Endothelial cell of umbilical vein (primary cell): ENCODE measurements at regions not wholly inside any gene's neighbourhood (a gene's known extent, or its start where the extent isn't known, plus 50 kb on each side); places are given as distances from the start of the nearest gene placed in this dataset.

ENCODE experiments used
- BruUV-seq: library from RNA; stranded (reverse); fragments of 400-500 nt; replicated peaks from 2 replicates; lab custom pipeline; 2021; lab: Mats Ljungman, UMichigan
- CTCF ChIA-PET: fragments of 300-600, 350-600 bp; sonication (Branson Sonifier 250); formaldehyde crosslinking; loops from one replicate; lab custom pipeline; 2021; ENCODE audit warnings: antibody characterized with exemption, inconsistent platforms; lab: Charles Lee
- POLR2A ChIA-PET: fragments of 300-600, 350-600 bp; sonication (Branson Sonifier 250); formaldehyde crosslinking; loops from one replicate; lab custom pipeline; 2021; ENCODE audit warnings: antibody characterized with exemption, inconsistent platforms; lab: Charles Lee
- DNase-seq: peaks from one replicate; pipeline ENCODE4 v3.0.0-alpha.2; 2011; ENCODE audit warnings: low read depth, low spot score
- FAIRE-seq: peaks from 2 replicates; lab custom pipeline; 2011; peaks lifted over from hg19 to GRCh38; lab: Jason Lieb, UNC
- H2AFZ ChIP-seq: 2 replicates; pipeline ENCODE4 v1.6.0; 2012; ENCODE audit warnings: low read depth, low read length, control low read depth, inconsistent platforms
- H3K27ac ChIP-seq: 2 replicates; pipeline ENCODE4 v1.5.1; 2011; ENCODE audit warnings: low read depth, mild to moderate bottlenecking, control low read depth, low read length, moderate library complexity; ENCODE audit not compliant: insufficient read depth
- H3K27me3 ChIP-seq, 2 experiments: 2 replicates each; pipeline versions ENCODE4 v1.6.0 to v1.6.1; 2011; ENCODE audit warnings: low read length in 2 of 2, mixed read lengths in 1 of 2; ENCODE audit not compliant: control insufficient read depth in 2 of 2, insufficient read depth in 2 of 2
- H3K36me3 ChIP-seq, 2 experiments: 2 replicates in 1 of 2; 3 replicates in 1 of 2; pipeline ENCODE4 v1.5.1; 2011; ENCODE audit warnings: low read length in 2 of 2, mild to moderate bottlenecking in 1 of 2, moderate library complexity in 1 of 2; ENCODE audit not compliant: control insufficient read depth in 2 of 2, insufficient read depth in 2 of 2; ENCODE audit errors: extremely low read depth in 1 of 2
- H3K4me1 ChIP-seq: 3 replicates; pipeline ENCODE4 v1.5.1; 2011; ENCODE audit warnings: mild to moderate bottlenecking, low read length; ENCODE audit not compliant: control insufficient read depth, insufficient read depth; ENCODE audit errors: extremely low read depth
- H3K4me2 ChIP-seq: 2 replicates; pipeline ENCODE4 v1.6.1; 2011; ENCODE audit warnings: low read length, control low read depth, mixed read lengths; ENCODE audit not compliant: insufficient read depth
- H3K4me3 ChIP-seq, 3 experiments: fragments of 200-600 bp in 1 of 3; sonication (generic), shearing (Covaris generic) in 1 of 3; replicated peaks in 1 of 3; 2 replicates each; pipeline ENCODE4 v1.5.1; 2011 to 2016; ENCODE audit warnings: control low read depth in 3 of 3, low read length in 3 of 3, mild to moderate bottlenecking in 2 of 3, inconsistent platforms in 1 of 3, low read depth in 1 of 3, moderate library complexity in 1 of 3; ENCODE audit not compliant: insufficient read depth in 1 of 3
- H3K79me2 ChIP-seq: 2 replicates; pipeline ENCODE4 v1.6.0; 2012; ENCODE audit warnings: low read length, inconsistent platforms; ENCODE audit not compliant: control insufficient read depth, insufficient read depth
- H3K9ac ChIP-seq: replicated peaks from 2 replicates; pipeline ENCODE3; 2011; ENCODE audit warnings: low read length, control low read depth; ENCODE audit not compliant: insufficient read depth; ENCODE audit errors: extremely low read depth
- H3K9me1 ChIP-seq: replicated peaks from 3 replicates; pipeline ENCODE4 v1.6.0; 2011; ENCODE audit warnings: mild to moderate bottlenecking, low read length; ENCODE audit not compliant: control insufficient read depth, insufficient read depth; ENCODE audit errors: extremely low read depth
- H3K9me3 ChIP-seq: replicated peaks from 2 replicates; pipeline ENCODE4 v1.5.1; 2012; ENCODE audit warnings: low read length, inconsistent platforms; ENCODE audit not compliant: control insufficient read depth, insufficient read depth
- H4K20me1 ChIP-seq: replicated peaks from 2 replicates; pipeline ENCODE3; 2011; ENCODE audit warnings: mild to moderate bottlenecking, low read length; ENCODE audit not compliant: control insufficient read depth, insufficient read depth; ENCODE audit errors: extremely low read depth
- EZH2 ChIP-seq: IDR thresholded peaks from 2 replicates; pipeline ENCODE4 v1.6.1; 2012; ENCODE audit warnings: borderline replicate concordance, low read depth, mild to moderate bottlenecking, moderate library complexity, low read length, inconsistent platforms; ENCODE audit not compliant: severe bottlenecking
- FOS ChIP-seq: IDR thresholded peaks from 2 replicates; pipeline ENCODE4 v1.6.1; 2011; ENCODE audit warnings: mild to moderate bottlenecking, low read length, moderate library complexity, borderline replicate concordance; ENCODE audit not compliant: insufficient read depth
- GATA2 ChIP-seq: IDR thresholded peaks from 2 replicates; pipeline ENCODE4 v1.7.0; 2011; ENCODE audit warnings: low read depth, mild to moderate bottlenecking, moderate library complexity, mixed read lengths, low read length; ENCODE audit not compliant: insufficient read length, insufficient read depth
- JUN ChIP-seq: IDR thresholded peaks from 2 replicates; pipeline ENCODE4 v1.6.1; 2011; ENCODE audit warnings: borderline replicate concordance, low read depth; ENCODE audit not compliant: insufficient read length, insufficient read depth
- MAX ChIP-seq: IDR thresholded peaks from 2 replicates; pipeline ENCODE4 v1.6.1; 2011; ENCODE audit not compliant: insufficient read depth, insufficient read length
- MYC ChIP-seq: IDR thresholded peaks from one replicate; pipeline ENCODE4 v1.6.1; 2011; ENCODE audit warnings: mild to moderate bottlenecking, low read depth, low read length
- POLR2A ChIP-seq: IDR thresholded peaks from 2 replicates; pipeline ENCODE4 v1.6.1; 2012; ENCODE audit warnings: low read depth, mild to moderate bottlenecking, control low read depth, low read length
- POLR2AphosphoS5 ChIP-seq: IDR thresholded peaks from 2 replicates; pipeline ENCODE4 v1.6.1; 2012; ENCODE audit warnings: low read depth, mild to moderate bottlenecking, control low read depth, low read length, moderate library complexity; ENCODE audit not compliant: insufficient read depth
- dilution Hi-C: fragments of 300-500 bp; cut with MboI; formaldehyde crosslinking; loops from one replicate; pipeline ENCODE4 v1.15.0; 2019; ENCODE audit warnings: low sequenced_read_pairs; ENCODE audit not compliant: extremely low pct_ligation_motif_present
- intact Hi-C: fragments of 100-400 bp; cut with micrococcal nuclease; formaldehyde crosslinking; loops from one replicate; pipeline ENCODE4 v1.10.0; 2022
- TF ChIP-seq, protein P1 (sequence below), 2 donors: IDR thresholded peaks; 1 replicate in 1 of 2; 2 replicates in 1 of 2; pipeline ENCODE4 v1.5.1; 2011; ENCODE audit warnings: low read length in 2 of 2, mild to moderate bottlenecking in 2 of 2, moderate library complexity in 2 of 2, control low read depth in 1 of 2, inconsistent platforms in 1 of 2, low read depth in 1 of 2; ENCODE audit not compliant: insufficient read depth in 1 of 2; ENCODE audit errors: extremely low read depth in 1 of 2

DNA sequence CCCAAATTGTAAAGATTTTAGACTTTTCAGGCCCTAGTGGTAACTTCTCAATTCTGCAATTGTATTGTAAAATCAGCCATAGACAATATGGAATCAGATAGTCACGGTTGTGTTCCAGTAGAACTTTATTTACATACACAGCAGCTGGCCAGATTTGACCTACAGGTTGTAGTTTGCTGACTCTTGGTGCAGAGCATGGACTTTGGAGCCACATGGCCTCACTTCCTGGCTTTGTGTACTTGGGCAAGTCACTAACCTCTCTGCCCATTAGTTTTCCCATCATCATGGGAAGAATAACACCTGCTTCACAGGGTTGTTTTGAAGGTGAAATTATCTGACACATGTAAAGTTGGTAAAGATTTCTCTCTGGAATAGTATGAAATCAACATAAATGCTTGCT, 147.6 kb downstream of the TMEM200C start:
- DNase-seq (no peak), FAIRE-seq (no peak)
- Histone ChIP-seq H3K79me2 (no peaks in the 10 kb centered on the region), H3K27ac (no peak overlapping the region), H3K4me3 (no peak overlapping the region), H3K36me3 (no peaks in the 10 kb centered on the region), H3K9ac (no peak overlapping the region), H3K27me3 (no peaks in the 10 kb centered on the region), H3K4me2 (no peak overlapping the region), H4K20me1 (no peaks in the 10 kb centered on the region), H3K9me1 (no peaks in the 10 kb centered on the region), H3K4me1 (no peaks in the 10 kb centered on the region), H2AFZ (no peak overlapping the region), H3K9me3 (no peaks in the 10 kb centered on the region)
- POLR2A ChIA-PET, result no interaction called here
- CTCF ChIA-PET, result no interaction called here
- no TSS peak for BruUV-seq
- intact Hi-C loops (no loop called here), dilution Hi-C loops (no loop called here)
- TF ChIP-seq POLR2AphosphoS5 (no peak), JUN (no peak), GATA2 (no peak), EZH2 (no peak), MAX (no peak), POLR2A (no peak), FOS (no peak), MYC (no peak)
- TF ChIP-seq, protein P1, sequence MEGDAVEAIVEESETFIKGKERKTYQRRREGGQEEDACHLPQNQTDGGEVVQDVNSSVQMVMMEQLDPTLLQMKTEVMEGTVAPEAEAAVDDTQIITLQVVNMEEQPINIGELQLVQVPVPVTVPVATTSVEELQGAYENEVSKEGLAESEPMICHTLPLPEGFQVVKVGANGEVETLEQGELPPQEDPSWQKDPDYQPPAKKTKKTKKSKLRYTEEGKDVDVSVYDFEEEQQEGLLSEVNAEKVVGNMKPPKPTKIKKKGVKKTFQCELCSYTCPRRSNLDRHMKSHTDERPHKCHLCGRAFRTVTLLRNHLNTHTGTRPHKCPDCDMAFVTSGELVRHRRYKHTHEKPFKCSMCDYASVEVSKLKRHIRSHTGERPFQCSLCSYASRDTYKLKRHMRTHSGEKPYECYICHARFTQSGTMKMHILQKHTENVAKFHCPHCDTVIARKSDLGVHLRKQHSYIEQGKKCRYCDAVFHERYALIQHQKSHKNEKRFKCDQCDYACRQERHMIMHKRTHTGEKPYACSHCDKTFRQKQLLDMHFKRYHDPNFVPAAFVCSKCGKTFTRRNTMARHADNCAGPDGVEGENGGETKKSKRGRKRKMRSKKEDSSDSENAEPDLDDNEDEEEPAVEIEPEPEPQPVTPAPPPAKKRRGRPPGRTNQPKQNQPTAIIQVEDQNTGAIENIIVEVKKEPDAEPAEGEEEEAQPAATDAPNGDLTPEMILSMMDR (IDR thresholded peaks at IDR 0.05; ENCODE audit: extremely low read depth in 1 of 2, insufficient read depth in 1 of 2, low read depth in 1 of 2, low read length in 2 of 2), result no peak
